ENCODE measurements at regions not wholly inside any gene's neighbourhood (a gene's known extent, or its start where the extent isn't known, plus 50 kb on each side); places are given as distances from the start of the nearest gene placed in this dataset.

- Histone ChIP-seq H3K9me3 (ENCODE audit: control insufficient read depth, insufficient read depth, low read length) (no peaks in the 10 kb centered on the region), H3K27me3 (ENCODE audit: control insufficient read depth, insufficient read depth, low read length) (no peaks in the 10 kb centered on the region), H3K4me3 (ENCODE audit: low read depth, low read length) (no peak overlapping the region), H3K27ac (ENCODE audit: low read depth, low read length) (no peak overlapping the region)
- DNase-seq (ENCODE audit: low read depth, low spot score) = no peak
- ChIA-PET POLR2A (no interaction called here), CTCF (no interaction called here)
- TF ChIP-seq, protein P1, sequence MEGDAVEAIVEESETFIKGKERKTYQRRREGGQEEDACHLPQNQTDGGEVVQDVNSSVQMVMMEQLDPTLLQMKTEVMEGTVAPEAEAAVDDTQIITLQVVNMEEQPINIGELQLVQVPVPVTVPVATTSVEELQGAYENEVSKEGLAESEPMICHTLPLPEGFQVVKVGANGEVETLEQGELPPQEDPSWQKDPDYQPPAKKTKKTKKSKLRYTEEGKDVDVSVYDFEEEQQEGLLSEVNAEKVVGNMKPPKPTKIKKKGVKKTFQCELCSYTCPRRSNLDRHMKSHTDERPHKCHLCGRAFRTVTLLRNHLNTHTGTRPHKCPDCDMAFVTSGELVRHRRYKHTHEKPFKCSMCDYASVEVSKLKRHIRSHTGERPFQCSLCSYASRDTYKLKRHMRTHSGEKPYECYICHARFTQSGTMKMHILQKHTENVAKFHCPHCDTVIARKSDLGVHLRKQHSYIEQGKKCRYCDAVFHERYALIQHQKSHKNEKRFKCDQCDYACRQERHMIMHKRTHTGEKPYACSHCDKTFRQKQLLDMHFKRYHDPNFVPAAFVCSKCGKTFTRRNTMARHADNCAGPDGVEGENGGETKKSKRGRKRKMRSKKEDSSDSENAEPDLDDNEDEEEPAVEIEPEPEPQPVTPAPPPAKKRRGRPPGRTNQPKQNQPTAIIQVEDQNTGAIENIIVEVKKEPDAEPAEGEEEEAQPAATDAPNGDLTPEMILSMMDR (IDR thresholded peaks at IDR 0.05; ENCODE audit: low read depth, low read length) = no peak
Observed at GRCh38 chr5:35466746-35467145, 150.9 kb upstream of the SPEF2 start.

GRCh38 chr5:35464757-35465156 lies 152.9 kb upstream of the SPEF2 start:
- TF ChIP-seq, protein P1 (IDR thresholded peaks at IDR 0.05; ENCODE audit: low read depth, low read length) = no peak
- DNase-seq (ENCODE audit: low read depth, low spot score) = no peak
- Histone ChIP-seq H3K4me3 (ENCODE audit: low read depth, low read length) (no peak overlapping the region), H3K27ac (ENCODE audit: low read depth, low read length) (no peak overlapping the region), H3K27me3 (ENCODE audit: control insufficient read depth, insufficient read depth, low read length) (no peaks in the 10 kb centered on the region), H3K9me3 (ENCODE audit: control insufficient read depth, insufficient read depth, low read length) (no peaks in the 10 kb centered on the region)
- ChIA-PET CTCF (no interaction called here), POLR2A (no interaction called here)

DNA sequence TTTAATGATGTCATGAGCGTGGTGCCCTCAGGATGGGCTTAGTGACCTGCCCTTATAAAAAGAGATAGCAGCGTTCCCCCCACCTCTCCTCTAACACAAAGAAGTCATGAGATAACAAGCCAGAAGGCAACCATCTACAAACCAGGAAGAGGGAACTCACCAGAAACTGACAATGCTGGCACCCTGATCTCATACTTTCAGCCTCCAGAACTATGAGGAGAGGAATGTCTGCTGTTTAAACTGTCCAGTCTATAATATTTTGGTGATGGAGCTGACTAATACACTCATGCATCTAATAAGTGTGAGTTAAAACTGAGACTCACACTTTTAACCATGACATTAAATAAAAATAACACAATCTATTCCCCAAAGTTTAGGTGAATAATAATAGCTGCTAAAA lies 156.1 kb upstream of the SPEF2 start:
- H3K27ac ChIP-seq (ENCODE audit: low read depth, low read length) = no peak overlapping the region
- ChIA-PET CTCF (no interaction called here), POLR2A (no interaction called here)
- no peak overlapping the region for H3K4me3 ChIP-seq (ENCODE audit: low read depth, low read length)
- H3K9me3 ChIP-seq (ENCODE audit: control insufficient read depth, insufficient read depth, low read length) = no peaks in the 10 kb centered on the region
- DNase-seq (ENCODE audit: low read depth, low spot score) = no peak
- H3K27me3 ChIP-seq (ENCODE audit: control insufficient read depth, insufficient read depth, low read length) = no peaks in the 10 kb centered on the region
- TF ChIP-seq, protein P1 (IDR thresholded peaks at IDR 0.05; ENCODE audit: low read depth, low read length) = no peak

DNA sequence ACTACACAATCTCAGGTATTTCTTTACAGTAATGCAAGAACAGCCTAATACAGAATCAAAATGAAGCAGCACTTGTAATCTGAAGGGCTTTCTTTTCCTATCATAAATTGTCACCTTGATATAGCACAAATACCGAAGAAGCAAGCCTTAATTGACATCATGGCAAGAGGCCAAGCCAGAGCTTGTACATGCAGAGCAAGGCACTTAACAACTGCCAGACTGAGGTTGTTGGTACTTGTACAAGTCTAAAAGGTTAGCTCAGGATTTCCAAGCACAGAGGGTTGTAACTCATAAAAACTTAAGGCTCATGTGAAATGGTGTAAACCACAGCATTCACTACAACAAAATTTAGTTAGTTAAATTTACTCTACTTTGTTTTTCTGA lies 158.8 kb upstream of the SPEF2 start:
- DNase-seq (ENCODE audit: low read depth, low spot score) = no peak

GRCh38 chr5:35457912-35458823 lies 159.5 kb upstream of the SPEF2 start:
- DNase-seq (ENCODE audit: low read depth, low spot score) = no peak
- Histone ChIP-seq H3K9me3 (ENCODE audit: control insufficient read depth, insufficient read depth, low read length) (no peaks in the 10 kb centered on the region), H3K27me3 (ENCODE audit: control insufficient read depth, insufficient read depth, low read length) (no peaks in the 10 kb centered on the region), H3K4me3 (ENCODE audit: low read depth, low read length) (no peak overlapping the region), H3K27ac (ENCODE audit: low read depth, low read length) (no peak overlapping the region)
- TF ChIP-seq, protein P1 (IDR thresholded peaks at IDR 0.05; ENCODE audit: low read depth, low read length) = no peak
- ChIA-PET CTCF (no interaction called here), POLR2A (no interaction called here)

More for the DNA sequence above, 158.8 kb upstream of the SPEF2 start:
- no peak overlapping the region for H3K27ac ChIP-seq (ENCODE audit: low read depth, low read length)
- no peak overlapping the region for H3K4me3 ChIP-seq (ENCODE audit: low read depth, low read length)
- TF ChIP-seq, protein P1 (IDR thresholded peaks at IDR 0.05; ENCODE audit: low read depth, low read length) = no peak
- no peaks in the 10 kb centered on the region for H3K27me3 ChIP-seq (ENCODE audit: control insufficient read depth, insufficient read depth, low read length)
- CTCF ChIA-PET = no interaction called here
- no peaks in the 10 kb centered on the region for H3K9me3 ChIP-seq (ENCODE audit: control insufficient read depth, insufficient read depth, low read length)
- POLR2A ChIA-PET = no interaction called here
